MM.1S (cell line): ENCODE measurements at regions not wholly inside any gene's neighbourhood (a gene's known extent, or its start where the extent isn't known, plus 50 kb on each side); places are given as distances from the start of the nearest gene placed in this dataset.

ENCODE experiments used
- DNase-seq: peaks from one replicate; pipeline ENCODE4 v3.0.0-alpha.2; 2015
- H2AFZ ChIP-seq: fragments of 300-600 bp; sonication (generic); 2 replicates; pipeline ENCODE4 v1.6.0; 2016; ENCODE audit warnings: antibody characterized with exemption, low read length
- H3F3A ChIP-seq: fragments of 300-600 bp; sonication (generic); 2 replicates; pipeline ENCODE4 v1.6.1; 2016; ENCODE audit warnings: mild to moderate bottlenecking, antibody characterized with exemption, low read length, moderate library complexity, mixed read lengths; ENCODE audit not compliant: insufficient read depth
- H3K27ac ChIP-seq: fragments of 300-600 bp; sonication (generic); 2 replicates; pipeline ENCODE4 v1.5.1; 2016; ENCODE audit warnings: mild to moderate bottlenecking, low read length
- H3K27me3 ChIP-seq: fragments of 300-600 bp; sonication (generic); replicated peaks from 2 replicates; pipeline ENCODE4 v1.6.0; 2016; ENCODE audit warnings: low read length; ENCODE audit not compliant: insufficient read depth
- H3K36me3 ChIP-seq: fragments of 300-600 bp; sonication (generic); replicated peaks from 2 replicates; pipeline ENCODE4 v1.6.1; 2016; ENCODE audit warnings: mild to moderate bottlenecking, low read length, mixed read lengths; ENCODE audit not compliant: insufficient read depth
- H3K4me1 ChIP-seq: fragments of 300-600 bp; sonication (generic); 2 replicates; pipeline ENCODE4 v1.6.1; 2016; ENCODE audit warnings: low read length, mixed read lengths
- H3K4me2 ChIP-seq: fragments of 300-600 bp; sonication (generic); 2 replicates; pipeline ENCODE4 v1.6.0; 2016; ENCODE audit warnings: low read depth, low read length
- H3K4me3 ChIP-seq: fragments of 300-600 bp; sonication (generic); 2 replicates; pipeline ENCODE4 v1.5.1; 2016; ENCODE audit warnings: low read length, mixed read lengths
- H3K79me2 ChIP-seq: fragments of 300-600 bp; sonication (generic); 2 replicates; pipeline ENCODE4 v1.6.1; 2016; ENCODE audit warnings: mixed run types, low read length, mixed read lengths
- H3K9ac ChIP-seq: fragments of 300-600 bp; sonication (generic); 2 replicates; pipeline ENCODE4 v1.6.1; 2016; ENCODE audit warnings: low read length, mixed read lengths
- H3K9me2 ChIP-seq: fragments of 300-600 bp; sonication (generic); replicated peaks from 2 replicates; pipeline ENCODE4 v1.6.1; 2016; ENCODE audit warnings: mild to moderate bottlenecking, low read length, mixed read lengths; ENCODE audit not compliant: insufficient read depth
- H3K9me3 ChIP-seq: fragments of 300-600 bp; sonication (generic); replicated peaks from 2 replicates; pipeline ENCODE4 v1.6.1; 2016; ENCODE audit warnings: mild to moderate bottlenecking, low read length, mixed read lengths; ENCODE audit not compliant: insufficient read depth
- H4K20me1 ChIP-seq: fragments of 300-600 bp; sonication (generic); 2 replicates; pipeline ENCODE4 v1.6.1; 2016; ENCODE audit warnings: mild to moderate bottlenecking, low read length, moderate library complexity, mixed read lengths; ENCODE audit not compliant: insufficient read depth
- CTCF ChIP-seq: fragments of 300-600 bp; sonication (generic); IDR thresholded peaks from 2 replicates; pipeline ENCODE4 v1.5.1; 2016; ENCODE audit warnings: antibody characterized with exemption, low read length, mixed read lengths
- EZH2 ChIP-seq: fragments of 300-600 bp; sonication (generic); optimal IDR thresholded peaks from 2 replicates; pipeline ENCODE3; 2017; ENCODE audit warnings: low read depth, mild to moderate bottlenecking, antibody characterized with exemption, low read length, mixed read lengths
- EZH2phosphoT487 ChIP-seq: fragments of 300-600 bp; sonication (generic); IDR thresholded peaks from 2 replicates; pipeline ENCODE4 v1.6.1; 2018; ENCODE audit warnings: antibody characterized with exemption, low read length

GRCh38 chr11:80365076-80365725 lies 924.4 kb upstream of the TENM4 start:
- Histone ChIP-seq H3K79me2 (no peaks in the 10 kb centered on the region), H3F3A (peaks cover 6% of the 10 kb centered on the region; the same call in 1 of the 2 replicates), H3K27me3 (no peaks in the 10 kb centered on the region), H3K9me2 (no peaks in the 10 kb centered on the region), H3K27ac (peak overlapping the region; percentile 44; the same call in 1 of the 2 replicates), H3K36me3 (no peaks in the 10 kb centered on the region), H3K9me3 (no peaks in the 10 kb centered on the region), H3K4me2 (peak overlapping the region; percentile 29), H3K4me1 (peaks cover 10% of the 10 kb centered on the region), H2AFZ (peak overlapping the region; percentile 10; the same call in 1 of the 2 replicates), H4K20me1 (no peaks in the 10 kb centered on the region), H3K4me3 (no peak overlapping the region), H3K9ac (no peak overlapping the region; the same call in 1 of the 2 replicates)
- no peak for TF ChIP-seq EZH2phosphoT487
- no peak for TF ChIP-seq EZH2
- TF ChIP-seq CTCF, result no peak
- DNase-seq, result peak; percentile 95

- no peak overlapping the region for H3K4me2 ChIP-seq
- H3K9me2 ChIP-seq, result no peaks in the 10 kb centered on the region
- H3K36me3 ChIP-seq, result no peaks in the 10 kb centered on the region
- peaks cover 10% of the 10 kb centered on the region for H3K4me1 ChIP-seq
- no peak overlapping the region for H3K4me3 ChIP-seq
- H4K20me1 ChIP-seq, result no peaks in the 10 kb centered on the region
- H3K9me3 ChIP-seq, result no peaks in the 10 kb centered on the region
- TF ChIP-seq EZH2 (no peak), EZH2phosphoT487 (no peak), CTCF (no peak)
- H3K79me2 ChIP-seq, result no peaks in the 10 kb centered on the region
- H2AFZ ChIP-seq, result no peak overlapping the region
- no peak overlapping the region for H3K27ac ChIP-seq
- DNase-seq, result no peak
- H3K27me3 ChIP-seq, result no peaks in the 10 kb centered on the region
- H3F3A ChIP-seq, result peaks cover 6% of the 10 kb centered on the region; the same call in 1 of the 2 replicates
- no peak overlapping the region for H3K9ac ChIP-seq
Observed at GRCh38 chr11:80362563-80363340, 921.9 kb upstream of the TENM4 start.

GRCh38 chr11:80355251-80355650 lies 914.4 kb upstream of the TENM4 start:
- H3K36me3 ChIP-seq, result no peaks in the 10 kb centered on the region
- no peak for DNase-seq
- H3K4me2 ChIP-seq, result no peak overlapping the region
- H3K4me3 ChIP-seq, result no peak overlapping the region
- H3K9me3 ChIP-seq, result no peaks in the 10 kb centered on the region
- no peak overlapping the region for H2AFZ ChIP-seq
- H3K9me2 ChIP-seq, result no peaks in the 10 kb centered on the region
- no peaks in the 10 kb centered on the region for H3K79me2 ChIP-seq
- no peaks in the 10 kb centered on the region for H3K27me3 ChIP-seq
- H3K9ac ChIP-seq, result no peak overlapping the region
- H4K20me1 ChIP-seq, result no peaks in the 10 kb centered on the region
- TF ChIP-seq EZH2 (no peak), EZH2phosphoT487 (no peak), CTCF (no peak)
- H3F3A ChIP-seq, result no peaks in the 10 kb centered on the region
- no peak overlapping the region for H3K27ac ChIP-seq
- no peaks in the 10 kb centered on the region for H3K4me1 ChIP-seq
